ENCODE measurements at regions not wholly inside any gene's neighbourhood (a gene's known extent, or its start where the extent isn't known, plus 50 kb on each side); places are given as distances from the start of the nearest gene placed in this dataset.

DNA sequence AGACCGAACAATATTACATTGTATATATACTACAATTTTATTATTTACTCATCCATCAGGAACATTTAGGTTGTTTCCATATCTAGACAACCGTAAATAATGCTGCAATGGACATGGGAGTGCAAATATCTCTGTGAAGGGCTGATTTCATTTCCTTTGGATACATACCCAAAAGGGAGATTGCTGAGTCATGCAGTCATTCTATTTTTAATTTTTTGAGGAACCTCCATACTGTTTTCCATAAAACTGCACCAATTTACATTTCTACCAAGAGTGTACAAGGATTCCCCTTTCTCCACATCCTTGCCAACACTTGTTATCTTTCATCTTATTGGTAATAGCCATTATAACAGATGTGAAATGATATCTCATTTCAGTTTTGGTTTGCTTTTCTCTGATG lies 84.7 kb downstream of the SLC41A2 start:
- H3K4me2 ChIP-seq (ENCODE audit: low read length) = no peak overlapping the region
- no peaks in the 10 kb centered on the region for H3K36me3 ChIP-seq (ENCODE audit: control insufficient read depth, insufficient read depth, low read length)
- H3K27ac ChIP-seq = no peak overlapping the region
- no peak overlapping the region for H3K9ac ChIP-seq
- H3K4me1 ChIP-seq = no peaks in the 10 kb centered on the region
- H3K27me3 ChIP-seq (ENCODE audit: control insufficient read depth, insufficient read depth, low read length) = no peaks in the 10 kb centered on the region
- TF ChIP-seq, protein P1, sequence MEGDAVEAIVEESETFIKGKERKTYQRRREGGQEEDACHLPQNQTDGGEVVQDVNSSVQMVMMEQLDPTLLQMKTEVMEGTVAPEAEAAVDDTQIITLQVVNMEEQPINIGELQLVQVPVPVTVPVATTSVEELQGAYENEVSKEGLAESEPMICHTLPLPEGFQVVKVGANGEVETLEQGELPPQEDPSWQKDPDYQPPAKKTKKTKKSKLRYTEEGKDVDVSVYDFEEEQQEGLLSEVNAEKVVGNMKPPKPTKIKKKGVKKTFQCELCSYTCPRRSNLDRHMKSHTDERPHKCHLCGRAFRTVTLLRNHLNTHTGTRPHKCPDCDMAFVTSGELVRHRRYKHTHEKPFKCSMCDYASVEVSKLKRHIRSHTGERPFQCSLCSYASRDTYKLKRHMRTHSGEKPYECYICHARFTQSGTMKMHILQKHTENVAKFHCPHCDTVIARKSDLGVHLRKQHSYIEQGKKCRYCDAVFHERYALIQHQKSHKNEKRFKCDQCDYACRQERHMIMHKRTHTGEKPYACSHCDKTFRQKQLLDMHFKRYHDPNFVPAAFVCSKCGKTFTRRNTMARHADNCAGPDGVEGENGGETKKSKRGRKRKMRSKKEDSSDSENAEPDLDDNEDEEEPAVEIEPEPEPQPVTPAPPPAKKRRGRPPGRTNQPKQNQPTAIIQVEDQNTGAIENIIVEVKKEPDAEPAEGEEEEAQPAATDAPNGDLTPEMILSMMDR (IDR thresholded peaks at IDR 0.05) = no peak
- H3K79me2 ChIP-seq = no peaks in the 10 kb centered on the region
- no peak overlapping the region for H2AFZ ChIP-seq
- no peaks in the 10 kb centered on the region for H3K9me3 ChIP-seq (ENCODE audit: control insufficient read depth, low read length)
- H3K4me3 ChIP-seq (ENCODE audit: low read depth, low read length) = no peak overlapping the region

DNA sequence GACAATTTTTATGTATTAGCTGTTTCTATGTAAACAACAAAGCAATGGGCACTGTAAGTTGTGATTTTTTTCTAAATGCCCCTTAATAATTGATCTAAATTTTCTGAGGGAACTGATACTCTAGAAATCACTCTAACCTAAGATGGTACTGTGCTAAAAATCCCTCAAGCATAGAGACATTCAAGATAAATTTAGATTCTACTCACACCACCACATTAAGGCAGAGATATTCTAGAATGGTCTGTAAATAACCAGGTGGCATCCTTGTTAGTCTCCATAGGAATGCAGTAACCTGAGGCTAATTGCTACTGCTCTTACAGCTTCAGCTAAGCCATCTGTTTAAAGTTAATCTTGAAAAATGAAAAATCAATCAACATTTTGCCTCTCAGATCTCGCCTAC lies 87.3 kb downstream of the SLC41A2 start:
- TF ChIP-seq, protein P1 (IDR thresholded peaks at IDR 0.05) = no peak
- Histone ChIP-seq H3K36me3 (ENCODE audit: control insufficient read depth, insufficient read depth, low read length) (no peaks in the 10 kb centered on the region), H3K4me1 (no peaks in the 10 kb centered on the region), H3K4me3 (ENCODE audit: low read depth, low read length) (no peak overlapping the region), H3K79me2 (no peaks in the 10 kb centered on the region), H3K4me2 (ENCODE audit: low read length) (no peak overlapping the region), H2AFZ (no peak overlapping the region), H3K27me3 (ENCODE audit: control insufficient read depth, insufficient read depth, low read length) (no peaks in the 10 kb centered on the region), H3K9ac (no peak overlapping the region), H3K9me3 (ENCODE audit: control insufficient read depth, low read length) (no peaks in the 10 kb centered on the region), H3K27ac (no peak overlapping the region)

DNA sequence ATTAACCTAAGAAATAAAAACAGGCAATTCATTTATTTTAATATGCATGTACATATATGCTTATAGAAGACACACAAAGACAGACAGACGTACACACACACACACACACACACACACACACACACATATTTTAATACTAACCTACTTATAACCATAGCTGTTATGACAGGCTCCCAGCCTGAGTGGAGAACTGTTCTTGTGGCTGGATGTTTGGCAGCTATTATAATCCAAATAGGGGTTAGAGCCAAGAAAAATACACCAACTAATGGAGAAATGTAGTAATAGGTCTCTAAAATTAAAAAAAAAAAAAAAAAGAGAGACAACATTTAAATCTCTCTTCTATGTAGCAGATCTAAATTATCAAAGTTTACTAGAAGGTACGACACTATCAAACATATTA lies 91.8 kb downstream of the SLC41A2 start:
- Histone ChIP-seq H3K4me3 (ENCODE audit: low read depth, low read length) (no peak overlapping the region), H3K27ac (no peak overlapping the region), H3K36me3 (ENCODE audit: control insufficient read depth, insufficient read depth, low read length) (no peaks in the 10 kb centered on the region), H3K27me3 (ENCODE audit: control insufficient read depth, insufficient read depth, low read length) (no peaks in the 10 kb centered on the region), H3K9me3 (ENCODE audit: control insufficient read depth, low read length) (no peaks in the 10 kb centered on the region), H3K9ac (no peak overlapping the region), H3K4me2 (ENCODE audit: low read length) (no peak overlapping the region), H2AFZ (no peak overlapping the region), H3K79me2 (no peaks in the 10 kb centered on the region), H3K4me1 (no peaks in the 10 kb centered on the region)
- TF ChIP-seq, protein P1 (IDR thresholded peaks at IDR 0.05) = no peak

DNA sequence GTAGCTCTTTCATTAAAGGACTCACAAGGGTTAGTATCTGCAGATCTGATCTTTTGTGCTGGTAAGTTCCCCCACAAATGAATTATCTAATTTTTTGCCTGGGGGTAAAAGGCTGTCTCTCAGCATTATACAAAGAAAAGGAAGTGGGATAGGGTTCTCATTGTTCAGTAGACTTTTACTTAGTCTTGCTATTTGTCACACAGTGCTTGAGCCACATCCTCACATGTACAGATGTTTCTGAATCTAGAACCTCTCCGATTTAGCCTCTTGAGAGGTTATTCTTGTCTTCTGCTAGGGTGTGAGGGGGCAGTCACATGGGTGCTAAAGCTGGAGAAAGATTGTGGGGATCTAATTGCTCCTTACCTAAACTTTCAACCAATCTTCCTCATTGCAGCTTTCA lies 93.0 kb downstream of the SLC41A2 start:
- Histone ChIP-seq H3K27ac (no peak overlapping the region), H3K36me3 (ENCODE audit: control insufficient read depth, insufficient read depth, low read length) (no peaks in the 10 kb centered on the region), H3K4me1 (no peaks in the 10 kb centered on the region), H3K4me3 (ENCODE audit: low read depth, low read length) (no peak overlapping the region), H3K9me3 (ENCODE audit: control insufficient read depth, low read length) (no peaks in the 10 kb centered on the region), H3K79me2 (no peaks in the 10 kb centered on the region), H3K27me3 (ENCODE audit: control insufficient read depth, insufficient read depth, low read length) (no peaks in the 10 kb centered on the region), H3K4me2 (ENCODE audit: low read length) (no peak overlapping the region), H3K9ac (no peak overlapping the region), H2AFZ (no peak overlapping the region)
- TF ChIP-seq, protein P1 (IDR thresholded peaks at IDR 0.05) = no peak

DNA sequence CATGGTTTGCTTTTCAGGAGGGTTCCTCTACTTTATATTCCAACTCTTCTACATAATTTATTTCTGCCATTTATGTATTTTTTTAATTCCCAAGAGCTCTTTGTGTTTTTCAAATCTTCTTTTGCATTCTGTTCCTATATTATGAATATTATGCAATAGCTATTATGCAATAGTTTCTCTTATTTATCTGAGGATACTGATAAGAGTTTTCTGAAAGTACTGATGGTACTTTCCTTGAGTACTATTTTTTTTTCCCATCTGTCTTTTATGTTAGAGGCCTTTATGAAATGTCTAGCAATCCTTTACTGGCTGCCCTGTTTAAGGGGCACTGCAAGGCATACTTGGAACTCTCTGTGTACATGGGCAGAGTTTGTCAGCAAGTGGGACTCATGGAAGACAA lies 93.4 kb downstream of the SLC41A2 start:
- Histone ChIP-seq H3K4me2 (ENCODE audit: low read length) (no peak overlapping the region), H2AFZ (no peak overlapping the region), H3K27ac (no peak overlapping the region), H3K27me3 (ENCODE audit: control insufficient read depth, insufficient read depth, low read length) (no peaks in the 10 kb centered on the region), H3K4me3 (ENCODE audit: low read depth, low read length) (no peak overlapping the region), H3K4me1 (no peaks in the 10 kb centered on the region), H3K79me2 (no peaks in the 10 kb centered on the region), H3K36me3 (ENCODE audit: control insufficient read depth, insufficient read depth, low read length) (no peaks in the 10 kb centered on the region), H3K9me3 (ENCODE audit: control insufficient read depth, low read length) (no peaks in the 10 kb centered on the region), H3K9ac (no peak overlapping the region)
- TF ChIP-seq, protein P1 (IDR thresholded peaks at IDR 0.05) = no peak

Data from parathyroid adenoma (tissue), 2 donors.